Thyroid gland (tissue), 4 donors: ENCODE measurements at regions not wholly inside any gene's neighbourhood (a gene's known extent, or its start where the extent isn't known, plus 50 kb on each side); places are given as distances from the start of the nearest gene placed in this dataset.

Source experiments
- POLR2A ChIP-seq, 2 donors: fragments of 450-650 bp; IDR thresholded peaks; one replicate each; pipeline ENCODE4 v1.6.1; 2017; ENCODE audit warnings: antibody characterized with exemption in 2 of 2, mild to moderate bottlenecking in 2 of 2, moderate library complexity in 1 of 2
- TF ChIP-seq, protein P1 (sequence below), 6 experiments: fragments of 200-600 bp in 3 of 6; fragments of 450-650 bp in 3 of 6; sonication (generic) in 3 of 6; IDR thresholded peaks; one replicate each; pipeline ENCODE4 v1.5.1; 2016 to 2019; ENCODE audit warnings: antibody characterized with exemption in 6 of 6, mild to moderate bottlenecking in 2 of 6, inconsistent platforms in 1 of 6, moderate library complexity in 1 of 6

DNA sequence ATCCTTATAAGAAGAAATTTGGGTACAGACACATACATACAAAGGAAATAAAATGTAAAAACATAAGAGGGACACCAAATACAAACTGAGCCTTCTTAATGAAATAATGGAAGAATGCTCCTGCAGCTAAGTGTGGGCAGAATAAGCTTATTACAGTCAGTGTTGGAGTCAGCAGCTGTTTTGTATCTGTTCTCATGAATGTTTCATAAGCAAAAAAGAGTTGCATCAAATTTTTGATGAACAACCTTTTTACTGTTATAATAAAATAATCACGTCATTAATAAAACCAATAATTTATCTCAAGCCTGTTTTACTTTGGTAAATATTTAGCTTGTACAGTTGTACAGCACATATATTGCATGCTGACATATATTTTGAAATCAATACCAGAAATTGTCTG lies 545.6 kb downstream of the LRRC70 start:
- no peak for TF ChIP-seq POLR2A (IDR thresholded peaks at IDR 0.05)
- TF ChIP-seq, protein P1, sequence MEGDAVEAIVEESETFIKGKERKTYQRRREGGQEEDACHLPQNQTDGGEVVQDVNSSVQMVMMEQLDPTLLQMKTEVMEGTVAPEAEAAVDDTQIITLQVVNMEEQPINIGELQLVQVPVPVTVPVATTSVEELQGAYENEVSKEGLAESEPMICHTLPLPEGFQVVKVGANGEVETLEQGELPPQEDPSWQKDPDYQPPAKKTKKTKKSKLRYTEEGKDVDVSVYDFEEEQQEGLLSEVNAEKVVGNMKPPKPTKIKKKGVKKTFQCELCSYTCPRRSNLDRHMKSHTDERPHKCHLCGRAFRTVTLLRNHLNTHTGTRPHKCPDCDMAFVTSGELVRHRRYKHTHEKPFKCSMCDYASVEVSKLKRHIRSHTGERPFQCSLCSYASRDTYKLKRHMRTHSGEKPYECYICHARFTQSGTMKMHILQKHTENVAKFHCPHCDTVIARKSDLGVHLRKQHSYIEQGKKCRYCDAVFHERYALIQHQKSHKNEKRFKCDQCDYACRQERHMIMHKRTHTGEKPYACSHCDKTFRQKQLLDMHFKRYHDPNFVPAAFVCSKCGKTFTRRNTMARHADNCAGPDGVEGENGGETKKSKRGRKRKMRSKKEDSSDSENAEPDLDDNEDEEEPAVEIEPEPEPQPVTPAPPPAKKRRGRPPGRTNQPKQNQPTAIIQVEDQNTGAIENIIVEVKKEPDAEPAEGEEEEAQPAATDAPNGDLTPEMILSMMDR (IDR thresholded peaks at IDR 0.05): no peak
